ENCODE measurements at regions not wholly inside any gene's neighbourhood (a gene's known extent, or its start where the extent isn't known, plus 50 kb on each side); places are given as distances from the start of the nearest gene placed in this dataset.

DNA sequence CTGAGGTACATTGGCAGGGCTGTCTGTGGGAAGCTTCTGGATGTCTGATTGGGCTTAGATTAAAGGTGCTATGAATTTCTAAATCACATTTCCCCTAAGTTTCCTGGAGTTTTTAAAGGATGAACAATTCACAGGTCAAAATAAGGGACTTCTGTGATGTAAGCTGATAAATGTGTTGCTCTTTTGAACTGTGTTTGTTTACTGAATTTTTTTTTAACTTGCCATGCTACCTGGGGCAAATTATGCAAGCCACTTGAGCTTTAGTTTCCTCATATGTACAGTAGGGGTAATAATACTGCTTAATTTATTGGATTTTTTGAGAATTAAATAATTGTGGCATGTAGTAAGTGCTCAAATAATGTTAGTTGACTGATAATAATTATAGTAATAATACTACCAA lies 52.8 kb upstream of the CCDC91 start:
- no peaks in the 10 kb centered on the region for H3K36me3 ChIP-seq (ENCODE audit: control insufficient read depth in 2 of 2, insufficient read depth in 2 of 2, low read length in 1 of 2)
- no peaks in the 10 kb centered on the region for H3K4me1 ChIP-seq (ENCODE audit: control insufficient read depth in 2 of 2, insufficient read depth in 2 of 2, low read length in 1 of 2)
- H3K27me3 ChIP-seq (ENCODE audit: control insufficient read depth in 1 of 2, insufficient read depth in 2 of 2, low read length in 2 of 2), result no peaks in the 10 kb centered on the region
- no peak overlapping the region for H3K27ac ChIP-seq (ENCODE audit: low read depth in 2 of 2, low read length in 1 of 2)
- H3K9me3 ChIP-seq (ENCODE audit: control insufficient read depth in 2 of 2, insufficient read depth in 1 of 2, low read depth in 1 of 2, low read length in 1 of 2), result no peaks in the 10 kb centered on the region
- H3K4me3 ChIP-seq (ENCODE audit: low read depth in 1 of 2, low read length in 2 of 2), result no peak overlapping the region

DNA sequence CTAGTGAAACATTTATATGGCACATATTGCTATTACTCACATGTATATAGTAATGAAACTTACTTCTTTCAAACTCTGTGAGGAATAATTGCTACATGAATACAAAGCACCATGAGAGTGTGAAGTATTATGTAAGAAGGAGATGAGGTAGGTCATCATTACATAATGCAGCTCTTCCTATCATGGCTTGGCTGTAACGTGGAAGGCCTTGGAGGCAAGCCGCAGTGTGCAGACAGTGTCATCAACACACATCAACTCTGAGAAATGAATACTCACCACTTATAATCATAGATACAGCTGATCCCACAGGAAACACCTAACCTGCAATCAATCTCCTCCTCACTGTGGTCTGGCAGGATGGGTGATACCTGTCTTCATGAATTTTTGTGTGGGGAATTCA lies 49.9 kb upstream of the CCDC91 start:
- Histone ChIP-seq H3K9me3 (ENCODE audit: control insufficient read depth in 2 of 2, insufficient read depth in 1 of 2, low read depth in 1 of 2, low read length in 1 of 2) (no peaks in the 10 kb centered on the region), H3K27ac (ENCODE audit: low read depth in 2 of 2, low read length in 1 of 2) (no peak overlapping the region), H3K27me3 (ENCODE audit: control insufficient read depth in 1 of 2, insufficient read depth in 2 of 2, low read length in 2 of 2) (no peaks in the 10 kb centered on the region), H3K4me3 (ENCODE audit: low read depth in 1 of 2, low read length in 2 of 2) (no peak overlapping the region), H3K36me3 (ENCODE audit: control insufficient read depth in 2 of 2, insufficient read depth in 2 of 2, low read length in 1 of 2) (no peaks in the 10 kb centered on the region), H3K4me1 (ENCODE audit: control insufficient read depth in 2 of 2, insufficient read depth in 2 of 2, low read length in 1 of 2) (no peaks in the 10 kb centered on the region)
- WGBS, 2 donors, result 81 to 84% methylated on average over 2 of the region's 2 CpGs

Measured in esophagus (tissue), 2 donors.